K562 (cell line): ENCODE measurements at regions not wholly inside any gene's neighbourhood (a gene's known extent, or its start where the extent isn't known, plus 50 kb on each side); places are given as distances from the start of the nearest gene placed in this dataset.

Source experiments
- KLF6 ChIP-seq: fragments of 250-450 bp; sonication (Bioruptor Pico); IDR thresholded peaks from 2 replicates; pipeline ENCODE4 v1.4.0; 2020; ENCODE audit warnings: mild to moderate bottlenecking, moderate library complexity, borderline replicate concordance
- MAFF ChIP-seq: IDR thresholded peaks from 2 replicates; pipeline ENCODE4 v1.6.1; 2012; ENCODE audit warnings: low read length, improper control_type of control experiment
- MXI1 ChIP-seq: IDR thresholded peaks from 2 replicates; pipeline ENCODE4 v1.6.1; 2011; ENCODE audit warnings: low read depth, mild to moderate bottlenecking, improper control_type of control experiment, low read length
- NCOA6 ChIP-seq: fragments of 450-650 bp; IDR thresholded peaks from 2 replicates; pipeline ENCODE4 v1.6.1; 2017; ENCODE audit warnings: mild to moderate bottlenecking
- PKNOX1 ChIP-seq: fragments of 450-650 bp; IDR thresholded peaks from 2 replicates; pipeline ENCODE4 v1.6.1; 2016
- POLR2AphosphoS5 ChIP-seq: IDR thresholded peaks from 2 replicates; pipeline ENCODE4 v1.6.1; 2011; ENCODE audit warnings: mild to moderate bottlenecking, low read depth, low read length, moderate library complexity; ENCODE audit not compliant: control insufficient read depth, insufficient read depth
- TSC22D4 ChIP-seq: fragments of 450-650 bp; IDR thresholded peaks from 2 replicates; pipeline ENCODE4 v1.6.1; 2016; ENCODE audit warnings: missing genetic modification characterization, missing biosample characterization, control low read depth
- ZC3H4 ChIP-seq: sonication (generic); formaldehyde crosslinking; IDR thresholded peaks from 2 replicates; pipeline ENCODE4 v1.9.0; 2021; ENCODE audit warnings: missing genetic modification reagents, borderline replicate concordance
- ZNF232 ChIP-seq: sonication (generic); formaldehyde crosslinking; IDR thresholded peaks from 2 replicates; pipeline ENCODE4 v1.8.0; 2022; ENCODE audit warnings: mild to moderate bottlenecking, missing genetic modification reagents
- ZNF589 ChIP-seq: fragments of 200-800 bp; sonication (Bioruptor generic); IDR thresholded peaks from 2 replicates; pipeline ENCODE4 v1.6.1; 2016; ENCODE audit warnings: low read depth, missing genetic modification characterization, missing compliant biosample characterization
- TF ChIP-seq, protein P1 (sequence below): fragments of 450-650 bp; IDR thresholded peaks from 2 replicates; pipeline ENCODE4 v1.6.1; 2016; ENCODE audit warnings: low read depth

DNA sequence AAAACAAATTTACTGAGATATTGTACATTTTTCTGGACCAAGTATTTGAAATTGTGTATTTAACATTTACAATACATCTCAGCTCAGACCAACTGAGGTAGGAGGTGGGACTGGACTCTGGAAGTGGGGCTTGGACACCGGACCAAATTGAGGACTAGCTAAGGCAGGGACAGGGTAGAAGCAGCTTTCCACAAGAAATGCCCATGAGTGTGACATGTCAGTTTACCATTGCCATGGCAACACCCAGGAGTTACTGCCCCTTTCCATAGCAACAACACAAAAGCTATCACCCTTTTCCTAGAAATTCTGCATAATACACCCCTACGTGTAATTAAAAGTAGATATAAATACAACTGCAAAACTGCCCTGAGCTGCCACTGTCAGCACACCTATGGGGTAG, 191.5 kb upstream of the ASIC2 start (continued):
- TF ChIP-seq MAFF = no peak
- TF ChIP-seq ZNF589 (CRISPR knock-in tag) = no peak
- no peak for TF ChIP-seq ZC3H4 (CRISPR knock-in tag)
- TF ChIP-seq KLF6 (CRISPR knock-in tag) = no peak
- no peak for TF ChIP-seq POLR2AphosphoS5
- no peak for TF ChIP-seq NCOA6
- TF ChIP-seq MXI1 = 0 out of 2 replicates have a peak, but pooled peaks have one; percentile 52
- no peak for TF ChIP-seq ZNF232 (CRISPR knock-in tag)
- no peak for TF ChIP-seq TSC22D4 (tag)
- TF ChIP-seq, protein P1, sequence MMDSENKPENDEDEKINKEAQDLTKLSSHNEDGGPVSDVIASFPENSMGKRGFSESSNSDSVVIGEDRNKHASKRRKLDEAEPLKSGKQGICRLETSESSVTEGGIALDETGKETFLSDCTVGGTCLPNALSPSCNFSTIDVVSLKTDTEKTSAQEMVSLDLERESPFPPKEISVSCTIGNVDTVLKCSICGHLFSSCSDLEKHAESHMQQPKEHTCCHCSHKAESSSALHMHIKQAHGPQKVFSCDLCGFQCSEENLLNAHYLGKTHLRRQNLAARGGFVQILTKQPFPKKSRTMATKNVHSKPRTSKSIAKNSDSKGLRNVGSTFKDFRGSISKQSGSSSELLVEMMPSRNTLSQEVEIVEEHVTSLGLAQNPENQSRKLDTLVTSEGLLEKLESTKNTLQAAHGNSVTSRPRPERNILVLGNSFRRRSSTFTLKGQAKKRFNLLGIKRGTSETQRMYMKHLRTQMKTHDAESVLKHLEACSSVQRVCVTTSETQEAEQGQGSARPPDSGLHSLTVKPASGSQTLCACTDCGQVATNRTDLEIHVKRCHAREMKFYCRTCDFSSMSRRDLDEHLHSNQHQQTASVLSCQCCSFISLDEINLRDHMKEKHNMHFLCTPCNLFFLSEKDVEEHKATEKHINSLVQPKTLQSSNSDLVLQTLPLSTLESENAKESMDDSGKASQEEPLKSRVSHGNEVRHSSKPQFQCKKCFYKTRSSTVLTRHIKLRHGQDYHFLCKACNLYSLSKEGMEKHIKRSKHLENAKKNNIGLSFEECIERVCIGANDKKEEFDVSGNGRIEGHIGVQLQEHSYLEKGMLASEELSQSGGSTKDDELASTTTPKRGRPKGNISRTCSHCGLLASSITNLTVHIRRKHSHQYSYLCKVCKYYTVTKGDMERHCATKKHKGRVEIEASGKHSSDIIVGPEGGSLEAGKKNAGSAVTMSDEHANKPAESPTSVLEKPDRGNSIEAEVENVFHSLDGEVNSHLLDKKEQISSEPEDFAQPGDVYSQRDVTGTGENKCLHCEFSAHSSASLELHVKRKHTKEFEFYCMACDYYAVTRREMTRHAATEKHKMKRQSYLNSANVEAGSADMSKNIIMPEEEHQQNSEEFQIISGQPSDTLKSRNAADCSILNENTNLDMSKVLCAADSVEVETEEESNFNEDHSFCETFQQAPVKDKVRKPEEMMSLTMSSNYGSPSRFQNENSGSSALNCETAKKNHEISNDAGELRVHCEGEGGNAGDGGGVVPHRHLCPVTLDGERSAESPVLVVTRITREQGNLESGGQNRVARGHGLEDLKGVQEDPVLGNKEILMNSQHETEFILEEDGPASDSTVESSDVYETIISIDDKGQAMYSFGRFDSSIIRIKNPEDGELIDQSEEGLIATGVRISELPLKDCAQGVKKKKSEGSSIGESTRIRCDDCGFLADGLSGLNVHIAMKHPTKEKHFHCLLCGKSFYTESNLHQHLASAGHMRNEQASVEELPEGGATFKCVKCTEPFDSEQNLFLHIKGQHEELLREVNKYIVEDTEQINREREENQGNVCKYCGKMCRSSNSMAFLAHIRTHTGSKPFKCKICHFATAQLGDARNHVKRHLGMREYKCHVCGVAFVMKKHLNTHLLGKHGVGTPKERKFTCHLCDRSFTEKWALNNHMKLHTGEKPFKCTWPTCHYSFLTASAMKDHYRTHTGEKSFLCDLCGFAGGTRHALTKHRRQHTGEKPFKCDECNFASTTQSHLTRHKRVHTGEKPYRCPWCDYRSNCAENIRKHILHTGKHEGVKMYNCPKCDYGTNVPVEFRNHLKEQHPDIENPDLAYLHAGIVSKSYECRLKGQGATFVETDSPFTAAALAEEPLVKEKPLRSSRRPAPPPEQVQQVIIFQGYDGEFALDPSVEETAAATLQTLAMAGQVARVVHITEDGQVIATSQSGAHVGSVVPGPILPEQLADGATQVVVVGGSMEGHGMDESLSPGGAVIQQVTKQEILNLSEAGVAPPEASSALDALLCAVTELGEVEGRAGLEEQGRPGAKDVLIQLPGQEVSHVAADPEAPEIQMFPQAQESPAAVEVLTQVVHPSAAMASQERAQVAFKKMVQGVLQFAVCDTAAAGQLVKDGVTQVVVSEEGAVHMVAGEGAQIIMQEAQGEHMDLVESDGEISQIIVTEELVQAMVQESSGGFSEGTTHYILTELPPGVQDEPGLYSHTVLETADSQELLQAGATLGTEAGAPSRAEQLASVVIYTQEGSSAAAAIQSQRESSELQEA = no peak
- peak; percentile 62 for TF ChIP-seq PKNOX1
